GM19395 (cell line): ENCODE measurements at regions not wholly inside any gene's neighbourhood (a gene's known extent, or its start where the extent isn't known, plus 50 kb on each side); places are given as distances from the start of the nearest gene placed in this dataset.
"Not testable (repeated sequence)": the region's sequence is repeated elsewhere in the genome, so short reads cannot be mapped to it uniquely, and the experiment has no call there.

Experiments used
- ATAC-seq: cut with Tn5 transposase; IDR thresholded peaks from one replicate; pipeline ENCODE4 v1.9.1; 2021; ENCODE audit warnings: mild to moderate bottlenecking, moderate library complexity; ENCODE audit not compliant: unreplicated experiment

DNA sequence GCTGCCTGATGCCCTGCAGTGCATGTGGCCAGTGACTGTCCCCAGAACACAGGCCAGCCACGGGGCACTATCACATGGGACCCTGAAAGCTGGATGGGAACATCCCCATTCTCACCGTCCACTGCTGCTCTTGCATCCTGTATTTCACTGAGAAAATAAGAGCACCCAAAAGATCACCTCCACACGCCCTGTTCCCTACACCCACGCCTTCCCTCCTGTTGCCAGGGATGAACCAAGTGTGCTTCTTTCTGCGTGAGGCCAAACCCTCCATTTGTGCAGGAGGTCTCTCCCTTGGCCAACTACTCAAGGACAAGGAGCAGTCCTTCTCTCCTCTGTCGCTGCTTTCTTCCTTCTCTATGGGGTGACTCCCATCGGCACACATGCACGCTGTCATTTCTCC, 118.3 kb downstream of the LRRC37A3 start:
- ATAC-seq = not testable (repeated sequence)

DNA sequence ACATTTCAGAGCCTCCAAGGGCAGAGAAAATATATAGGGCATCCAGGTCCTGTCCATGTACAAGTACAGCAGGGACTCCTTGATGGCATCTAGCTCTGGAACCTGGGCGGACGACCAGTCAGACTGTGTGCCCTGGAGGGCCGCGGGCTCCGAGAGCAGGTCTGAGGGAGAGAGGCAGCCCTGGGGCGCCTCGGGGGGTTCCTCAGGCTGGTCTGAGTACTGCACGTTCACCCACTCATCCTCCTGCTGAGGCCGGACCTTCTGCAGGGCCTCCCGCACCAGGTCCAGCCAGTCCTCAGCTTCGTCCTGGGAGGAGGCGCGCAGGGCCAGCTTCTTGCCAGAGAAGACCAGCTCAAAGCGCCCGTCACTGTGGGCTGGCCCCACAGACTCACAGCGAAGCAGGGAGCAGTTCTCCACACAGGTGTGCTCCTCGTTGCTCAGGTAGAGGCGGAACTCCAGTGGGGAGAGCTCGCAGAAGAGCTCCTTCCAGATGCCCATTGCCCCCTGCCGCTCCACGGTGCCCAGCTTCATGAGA, 118.8 kb downstream of the LRRC37A3 start:
- ATAC-seq = not testable (repeated sequence)

DNA sequence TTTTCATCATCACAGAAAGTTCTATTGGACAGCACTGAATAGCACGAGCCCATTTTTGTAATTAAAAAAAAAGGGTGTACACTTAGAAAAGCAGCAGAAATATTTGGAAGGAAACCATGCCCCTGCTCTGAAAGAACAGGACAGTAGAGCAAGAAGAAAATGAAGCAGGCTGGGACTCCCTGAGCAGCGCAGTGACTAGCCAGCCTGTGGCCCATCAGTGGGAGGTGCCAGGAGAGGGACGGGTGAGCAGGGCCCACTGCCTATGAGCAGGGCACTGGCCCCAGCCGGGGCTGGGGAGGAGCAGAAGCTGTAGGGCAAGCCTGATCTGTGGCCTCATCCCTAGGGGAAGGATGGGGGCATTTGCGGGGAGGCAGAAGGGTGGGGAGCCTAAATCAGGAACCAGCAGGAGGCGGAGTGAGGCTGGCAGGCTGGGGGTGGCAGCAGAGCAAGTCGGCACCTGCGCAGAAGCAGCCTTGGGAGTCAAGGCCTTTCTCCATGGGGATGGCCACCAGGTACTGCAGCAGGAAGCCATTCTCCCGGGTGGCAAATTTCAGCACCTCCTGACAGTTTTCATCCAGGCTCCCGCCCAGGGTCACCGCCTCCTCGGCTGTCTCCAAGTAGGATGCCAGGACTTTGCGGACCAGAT, 119.6 kb downstream of the LRRC37A3 start:
- not testable (repeated sequence) for ATAC-seq

DNA sequence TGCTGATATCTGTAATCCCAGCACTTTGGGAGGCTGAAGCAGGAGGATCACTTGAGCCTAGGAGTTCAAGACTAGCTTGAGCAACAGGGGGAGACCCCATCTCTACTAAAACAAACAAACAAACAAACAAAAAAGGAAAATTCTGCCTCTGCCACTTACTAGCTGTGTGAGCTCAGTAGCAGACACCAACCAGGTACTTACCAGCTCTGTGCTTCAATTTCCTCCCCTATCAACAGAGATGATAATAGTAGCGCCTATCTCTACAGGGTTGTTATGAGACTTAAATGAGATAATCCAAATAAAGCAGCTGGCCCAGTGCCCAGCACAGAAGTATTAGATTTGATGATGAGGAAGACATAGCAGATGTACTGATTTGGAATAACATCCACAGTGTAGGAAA, 120.3 kb downstream of the LRRC37A3 start:
- not testable (repeated sequence) for ATAC-seq

DNA sequence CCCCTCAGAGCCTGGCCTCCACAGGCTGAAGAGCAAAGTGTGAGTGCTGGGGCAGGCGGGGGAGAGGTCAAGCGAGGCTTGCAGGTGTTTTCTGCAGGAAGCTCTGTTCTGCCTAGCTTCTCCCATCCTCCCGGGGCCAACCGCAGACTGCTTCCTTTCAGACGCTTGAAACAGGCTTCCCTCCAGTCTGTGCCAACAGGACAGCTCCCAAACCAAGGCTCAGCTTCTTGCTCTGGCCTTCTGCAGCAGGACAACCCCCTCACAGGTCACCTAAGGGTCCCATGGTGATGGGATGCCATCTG, 120.8 kb downstream of the LRRC37A3 start:
- ATAC-seq = not testable (repeated sequence)

DNA sequence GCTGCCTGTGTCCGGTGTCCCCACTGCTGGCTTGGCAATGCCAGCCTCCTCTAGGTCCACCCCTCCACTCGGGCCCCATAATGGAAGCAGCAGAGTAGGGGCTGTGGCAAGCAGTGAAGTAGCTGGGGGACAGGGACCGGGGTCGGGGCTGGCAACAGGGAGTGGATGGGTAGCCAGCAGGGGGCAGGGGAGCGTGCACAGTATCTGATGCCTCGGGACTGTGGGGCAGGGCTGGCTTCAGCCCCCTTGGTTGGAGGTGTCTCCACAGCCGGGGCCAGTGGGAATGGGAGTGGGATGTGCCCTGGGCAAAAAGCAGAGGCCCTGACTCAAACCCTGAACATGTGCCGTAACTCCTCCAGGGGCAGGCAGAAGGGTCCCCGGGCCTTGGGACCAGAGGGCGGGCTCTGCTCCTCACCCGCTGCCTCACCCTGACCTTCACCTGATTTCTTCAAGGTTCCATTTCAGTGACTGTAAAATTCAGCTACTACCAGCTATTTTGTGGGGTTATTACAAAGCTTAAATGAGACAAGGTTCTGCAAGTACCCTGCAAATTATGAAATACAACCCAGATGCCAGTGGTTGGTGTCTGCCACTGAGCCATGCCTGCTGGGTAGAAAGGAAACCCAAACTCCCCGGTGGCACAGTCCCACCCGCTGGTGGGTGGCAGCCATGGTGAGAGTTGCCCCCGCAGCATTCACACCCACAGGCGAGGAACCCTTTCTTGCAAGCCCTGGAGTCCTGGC, 121.4 kb downstream of the LRRC37A3 start:
- ATAC-seq = not testable (repeated sequence)

DNA sequence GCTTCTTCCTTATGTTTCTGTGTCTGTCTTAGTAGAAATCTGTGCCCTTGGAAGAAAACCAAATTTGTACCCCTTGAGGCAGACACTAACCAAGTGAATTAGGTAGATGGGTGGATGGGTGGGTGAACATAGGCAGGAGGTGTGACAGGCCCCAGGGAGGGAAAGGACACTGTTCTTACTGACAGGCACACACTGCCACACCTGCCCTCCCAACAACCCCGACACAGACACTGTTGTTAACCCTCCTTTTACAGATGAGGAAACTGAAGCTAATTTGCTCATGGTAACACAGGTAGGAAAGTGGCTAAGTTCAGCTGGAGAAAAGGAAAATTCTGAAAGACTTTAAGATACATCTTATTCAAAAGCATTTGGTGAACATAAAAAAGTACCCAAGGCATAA, 123.9 kb downstream of the LRRC37A3 start:
- ATAC-seq = not testable (repeated sequence)

DNA sequence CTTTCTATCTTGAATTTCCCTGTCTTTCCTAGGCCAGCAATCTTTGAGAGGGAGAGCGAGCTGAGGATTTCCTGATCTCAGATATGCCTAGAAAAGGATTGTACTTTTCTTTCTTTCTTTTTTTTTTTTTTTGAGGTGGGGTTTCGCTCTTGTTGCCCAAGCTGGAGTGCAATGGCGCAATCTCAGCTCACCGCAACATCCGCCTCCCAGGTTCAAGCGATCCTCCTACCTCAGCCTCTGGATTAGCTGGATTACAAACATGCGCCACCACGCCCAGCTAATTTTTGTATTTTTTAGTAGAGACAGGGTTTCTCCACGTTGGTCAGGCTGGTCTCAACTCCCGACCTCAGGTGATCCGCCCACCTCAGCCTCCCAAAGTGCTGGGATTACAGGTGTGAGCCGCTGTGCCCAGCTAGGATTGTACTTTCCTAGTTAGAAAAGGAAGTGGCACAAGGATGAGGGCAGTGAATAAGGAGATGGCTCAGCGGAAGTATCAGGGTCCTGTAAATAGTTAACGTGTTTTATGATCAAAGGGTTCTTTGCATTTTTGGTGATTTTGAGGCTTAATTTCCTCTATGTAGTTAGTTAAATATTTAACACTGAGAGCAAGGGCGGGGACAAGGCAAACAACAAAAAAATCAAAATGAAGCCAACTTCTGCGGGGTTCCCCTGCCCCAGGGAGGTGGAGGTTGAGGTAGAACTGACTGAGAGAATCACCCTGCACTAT, 124.6 kb downstream of the LRRC37A3 start:
- not testable (repeated sequence) for ATAC-seq

DNA sequence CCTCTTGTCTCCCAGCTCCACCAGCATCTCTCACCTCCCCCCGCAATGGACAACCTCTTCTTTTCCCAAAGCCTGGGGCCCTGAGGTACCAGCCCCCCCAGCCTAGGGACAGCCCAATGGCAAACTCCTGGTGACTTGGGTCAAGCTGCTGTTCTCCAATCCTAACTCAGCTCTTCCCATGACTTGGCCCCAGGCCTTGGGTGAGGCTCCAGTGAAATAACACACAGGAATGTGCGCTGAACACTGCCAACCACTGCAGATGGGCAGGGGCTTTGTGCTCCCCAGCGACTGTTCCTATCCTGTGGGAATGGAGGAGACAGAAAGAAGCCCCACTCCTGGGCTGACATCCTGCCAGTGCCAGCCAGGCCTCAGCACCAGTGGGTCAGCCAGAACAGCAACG, 125.2 kb downstream of the LRRC37A3 start:
- ATAC-seq = not testable (repeated sequence)

DNA sequence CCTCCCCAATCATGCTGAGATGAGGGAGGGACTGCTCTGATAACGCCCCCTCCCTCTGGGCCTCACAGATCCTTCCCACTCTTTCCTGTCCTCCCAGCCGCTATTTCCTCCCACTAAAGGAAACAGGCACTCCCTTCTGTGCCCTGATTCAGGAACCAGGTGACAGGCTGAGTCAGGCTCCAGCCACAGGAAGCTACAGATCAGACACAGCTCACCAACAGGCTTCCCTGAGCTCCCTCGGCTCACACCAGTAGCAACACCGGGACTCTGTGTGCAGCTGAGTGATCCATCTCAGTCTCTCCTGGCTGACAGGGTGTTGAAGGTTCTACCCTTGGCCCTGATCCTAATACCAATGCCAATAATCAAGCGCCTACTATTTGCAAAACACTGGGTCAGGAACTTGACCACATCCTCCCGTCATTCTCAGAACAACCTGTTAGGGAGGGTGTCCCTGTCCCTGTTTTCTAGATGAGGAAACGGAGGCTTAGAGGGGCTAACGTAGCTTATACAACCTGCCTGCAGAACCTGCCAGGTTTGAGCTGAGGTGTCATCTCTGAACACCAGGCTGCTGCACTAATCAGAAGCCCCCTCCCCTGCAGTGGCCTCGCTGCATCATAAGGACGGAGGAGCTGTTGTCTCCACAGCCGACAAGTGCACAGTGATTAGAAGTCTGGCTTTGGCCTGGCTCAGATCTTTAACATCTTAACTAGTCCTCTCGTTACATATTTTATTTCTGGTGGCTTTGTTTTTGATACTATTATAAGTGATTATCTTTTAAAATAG, 126.3 kb downstream of the LRRC37A3 start:
- not testable (repeated sequence) for ATAC-seq

DNA sequence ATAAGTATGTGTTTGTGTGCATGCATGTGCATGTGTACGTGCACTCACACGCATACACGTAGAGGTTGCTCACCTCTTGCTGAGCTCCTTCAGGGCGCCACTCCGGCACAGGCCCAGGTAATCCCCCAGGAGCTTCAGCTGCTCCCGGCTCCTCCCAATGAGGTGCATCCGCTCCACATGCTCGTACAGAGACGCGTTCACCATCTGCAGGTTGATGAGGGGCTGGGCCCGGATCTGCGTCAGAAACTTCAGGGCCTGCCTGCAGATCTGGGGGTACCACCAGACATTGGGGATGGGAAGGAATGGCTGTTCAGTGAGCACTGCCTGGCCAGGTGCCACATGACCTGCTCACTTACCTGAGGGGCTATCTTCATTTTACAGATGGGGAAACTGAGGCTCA, 127.0 kb downstream of the LRRC37A3 start:
- ATAC-seq = not testable (repeated sequence)

DNA sequence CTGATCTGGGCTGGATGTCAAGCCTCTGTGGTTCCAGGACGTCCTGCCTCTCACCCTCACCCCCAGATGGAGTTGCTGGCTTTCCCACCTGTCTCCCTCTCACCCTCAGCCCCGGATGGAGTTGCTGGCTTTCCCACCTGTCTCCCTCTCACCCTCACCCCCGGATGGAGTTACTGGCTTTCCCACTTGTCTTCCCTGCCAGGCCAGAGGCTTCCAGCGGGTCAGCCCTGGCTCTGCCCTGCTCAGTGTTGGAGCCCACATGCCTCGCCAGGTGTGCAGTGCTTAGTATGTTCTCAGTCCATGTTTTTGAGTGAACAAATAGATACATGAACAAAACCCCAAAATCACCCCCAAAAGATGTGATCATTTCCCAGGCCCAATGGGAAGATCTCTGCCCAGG, 127.6 kb downstream of the LRRC37A3 start:
- ATAC-seq = not testable (repeated sequence)

DNA sequence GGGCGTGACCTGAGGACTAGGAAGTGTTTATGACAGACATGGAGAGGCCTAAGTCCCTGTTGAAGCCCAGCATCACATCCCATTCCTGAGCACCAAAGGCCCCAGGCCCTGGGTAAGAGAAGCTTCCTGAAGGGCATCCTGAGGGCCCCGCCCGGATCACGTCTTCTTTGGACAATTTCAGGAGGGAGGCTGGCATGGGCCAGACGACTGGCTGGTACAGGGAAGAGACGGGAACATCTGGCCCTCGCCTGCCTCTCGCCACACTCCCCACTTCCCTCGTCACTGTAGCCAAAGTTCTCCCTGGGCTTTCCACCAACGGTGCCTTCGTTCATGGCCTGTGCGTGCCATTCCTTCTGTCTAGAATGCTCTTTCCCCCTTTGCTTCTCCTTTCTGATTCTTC, 128.1 kb downstream of the LRRC37A3 start:
- not testable (repeated sequence) for ATAC-seq

DNA sequence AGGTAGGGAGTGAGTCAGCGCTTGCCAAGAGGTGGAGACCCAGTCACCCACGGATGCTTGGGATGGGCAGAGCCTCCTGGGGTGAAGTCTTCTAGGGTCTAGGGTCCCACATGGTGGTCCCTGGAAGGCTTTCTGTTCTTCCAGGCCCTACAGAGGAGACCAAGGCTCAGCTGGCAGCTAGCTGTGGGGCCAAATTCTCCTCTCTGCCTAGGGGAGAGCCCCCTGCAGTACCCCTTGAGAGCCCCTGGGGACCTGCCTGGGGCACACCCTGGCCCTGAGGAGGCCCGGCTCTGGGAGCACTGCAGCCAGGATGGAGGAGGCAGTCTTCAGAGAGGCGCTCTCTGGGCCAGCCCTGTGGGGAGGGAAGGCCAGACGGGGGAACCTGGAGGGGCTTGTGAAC, 128.6 kb upstream of the SMURF2 start:
- ATAC-seq = not testable (repeated sequence)

DNA sequence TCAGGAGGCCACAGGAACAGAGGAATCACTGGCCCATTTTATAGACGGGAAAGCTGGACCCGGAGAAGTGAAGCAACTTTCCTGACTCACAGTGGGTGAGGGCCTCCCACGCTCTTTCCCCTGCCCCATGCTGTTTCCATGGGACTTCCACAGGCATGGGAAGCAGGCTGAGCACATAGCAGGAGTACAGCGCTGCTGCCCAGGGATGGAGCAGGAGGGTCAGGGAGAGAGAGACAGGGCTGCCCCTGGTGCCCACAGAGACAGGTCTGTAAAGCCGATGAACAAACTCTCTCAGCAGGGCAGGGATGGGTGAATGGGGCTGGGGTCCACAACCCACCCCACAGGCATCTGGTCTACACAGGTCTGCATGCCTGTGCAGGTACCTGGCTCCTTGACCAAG, 128.1 kb upstream of the SMURF2 start:
- ATAC-seq = not testable (repeated sequence)

DNA sequence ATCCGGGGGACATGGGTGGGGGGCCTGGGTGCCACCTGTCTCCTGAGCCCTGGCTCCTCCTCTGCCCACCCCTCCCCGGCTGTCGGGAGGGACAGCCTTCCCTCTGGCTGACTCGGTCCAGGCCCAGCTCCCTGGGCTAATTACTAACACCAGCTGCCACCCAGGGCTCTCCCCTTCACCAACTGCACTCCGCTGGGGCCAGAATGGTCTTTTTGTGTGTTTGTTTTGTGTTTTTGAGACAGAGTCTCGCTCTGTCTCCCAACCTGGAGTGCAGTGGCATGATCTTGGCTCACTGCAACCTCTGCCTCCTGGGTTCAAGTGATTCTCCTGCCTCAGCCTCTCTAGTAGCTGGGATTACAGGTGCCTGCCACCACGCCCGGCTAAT, 126.9 kb upstream of the SMURF2 start:
- not testable (repeated sequence) for ATAC-seq

DNA sequence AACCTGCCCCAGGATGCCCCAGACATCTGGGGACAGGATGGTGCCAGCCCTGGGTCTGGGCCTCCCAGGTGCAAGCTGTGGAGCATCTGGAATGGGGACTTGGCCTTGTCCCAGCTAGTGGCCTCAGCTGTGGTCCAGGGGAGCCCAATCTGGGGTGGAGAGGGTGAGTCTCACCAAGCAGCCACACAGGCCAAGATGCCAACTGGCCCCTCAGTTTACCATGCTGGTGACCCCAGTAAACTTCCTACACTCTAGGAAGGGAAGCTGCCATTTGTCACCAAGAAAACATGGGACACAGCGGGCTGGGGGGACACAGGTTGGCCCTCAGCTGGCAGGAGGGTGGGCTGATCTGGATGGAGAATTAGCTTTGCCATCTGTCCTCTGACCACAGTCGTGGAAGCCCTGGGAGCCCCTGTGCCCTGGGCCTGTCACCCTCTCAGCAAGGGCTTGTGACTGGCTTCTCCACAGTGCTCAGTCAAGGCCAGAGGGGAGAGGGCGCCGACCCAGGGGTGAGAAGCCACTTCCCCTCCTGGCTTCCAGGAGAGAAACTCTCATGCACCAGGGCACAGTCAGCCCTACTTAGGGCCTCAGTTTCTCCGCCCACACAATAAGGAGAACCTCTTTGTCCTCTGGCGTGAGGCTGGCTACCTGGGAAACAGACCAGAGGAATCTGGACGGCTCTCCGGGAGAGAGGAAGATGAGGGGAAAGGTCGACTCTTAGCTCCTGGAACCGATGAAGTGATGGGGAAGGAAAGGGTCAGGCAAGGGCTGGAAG, 126.4 kb upstream of the SMURF2 start:
- ATAC-seq = no peak

DNA sequence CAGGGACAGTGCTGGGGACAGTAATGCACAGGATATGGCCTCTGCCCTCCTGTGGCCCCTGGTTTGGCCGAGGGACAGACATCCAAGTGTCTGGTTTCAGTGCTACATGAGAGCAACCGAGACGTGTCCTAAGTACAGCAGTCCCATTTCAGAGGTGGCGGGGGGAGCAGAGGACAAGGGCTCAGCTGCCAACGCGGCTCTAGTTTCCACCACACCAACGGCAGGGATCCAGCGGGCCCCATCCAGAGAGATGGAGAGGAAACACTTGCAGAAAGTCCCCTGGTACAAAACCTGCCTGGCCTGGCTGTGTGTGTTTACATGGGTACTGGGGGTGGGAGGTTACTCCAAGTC, 125.8 kb upstream of the SMURF2 start:
- ATAC-seq = no peak

DNA sequence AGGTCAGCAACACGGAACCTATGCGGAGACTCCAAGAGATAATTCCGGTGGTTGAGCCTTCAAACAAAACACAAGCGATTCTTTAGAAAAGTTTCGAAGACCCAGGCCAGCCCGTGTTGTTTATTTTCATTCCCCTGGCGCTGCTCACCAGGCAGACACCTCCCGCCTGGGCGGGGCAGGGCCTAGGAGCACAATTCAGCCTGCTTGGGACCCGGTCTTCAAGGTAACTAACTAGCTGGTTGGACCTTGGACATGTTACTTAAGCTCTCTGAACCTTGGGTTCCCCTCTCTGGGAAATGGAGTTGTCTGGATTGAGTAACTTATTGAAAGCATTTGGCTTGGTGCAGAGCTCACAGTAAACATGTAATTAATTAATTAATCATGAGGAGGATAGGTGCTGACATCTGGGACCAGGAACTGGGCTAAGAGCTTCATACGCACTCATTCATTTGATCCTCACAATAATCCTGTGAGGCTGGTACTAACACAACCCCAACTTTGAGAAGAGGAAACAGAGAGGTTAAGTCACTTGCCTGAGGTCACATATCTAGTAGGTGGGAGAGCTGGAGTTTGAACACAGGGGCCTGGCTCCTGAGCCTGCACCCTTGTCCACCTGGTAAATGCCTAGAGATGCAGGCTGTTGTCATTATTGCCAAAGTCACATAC, 125.3 kb upstream of the SMURF2 start:
- ATAC-seq = no peak

DNA sequence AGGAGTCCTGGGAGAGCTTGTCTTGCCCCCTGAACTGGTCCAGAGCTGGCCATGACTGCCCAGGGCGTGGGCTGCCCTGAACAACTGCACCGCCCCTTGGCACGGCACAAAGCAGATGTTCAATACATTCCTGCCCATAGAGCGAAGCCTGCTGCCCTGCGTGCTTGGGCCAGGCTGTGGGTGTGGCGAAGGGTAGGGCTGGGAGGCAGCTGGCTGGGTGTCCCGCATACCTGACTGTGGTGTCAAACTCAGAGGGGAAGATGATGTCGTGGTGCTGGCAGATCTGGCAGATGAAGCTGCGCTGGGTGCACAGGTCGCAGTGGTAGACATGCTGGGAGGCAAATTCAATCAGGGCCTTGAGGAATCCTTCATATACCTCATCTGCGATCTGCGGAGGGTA, 124.2 kb upstream of the SMURF2 start:
- no peak for ATAC-seq
